IMR-90 (cell line): ENCODE measurements at regions not wholly inside any gene's neighbourhood (a gene's known extent, or its start where the extent isn't known, plus 50 kb on each side); places are given as distances from the start of the nearest gene placed in this dataset.

Experiments
- ATAC-seq: fragments of 200-7000 bp; cut with Tn5 transposase; 2 replicates; pipeline ENCODE4 v1.9.1; 2020; ENCODE audit warnings: low read depth, mild to moderate bottlenecking, moderate library complexity
- BruUV-seq: library from RNA; stranded (reverse); fragments of 400-500 nt; replicated peaks from 2 replicates; lab custom pipeline; 2021; lab: Mats Ljungman, UMichigan
- CTCF ChIA-PET: fragments of 300-600 bp; formaldehyde crosslinking; extraction: SDS; loops from one replicate; lab custom pipeline; 2021; ENCODE audit warnings: antibody characterized with exemption; lab: Yijun Ruan, JAX
- POLR2A ChIA-PET: fragments of 300-600 bp; sonication (Branson Sonifier 250); formaldehyde crosslinking; loops from one replicate; lab custom pipeline; 2022; ENCODE audit warnings: antibody characterized with exemption; ENCODE audit not compliant: unreplicated experiment; lab: Charles Lee
- DNase-seq: peaks from one replicate; pipeline ENCODE4 v3.0.0; 2013
- H2AFZ ChIP-seq: replicated peaks from 2 replicates; pipeline ENCODE3; 2013; ENCODE audit warnings: low read length, mild to moderate bottlenecking; ENCODE audit not compliant: poor library complexity
- H2AK5ac ChIP-seq: 2 replicates; pipeline ENCODE4 v1.6.1; 2013; ENCODE audit warnings: low read depth, low read length, inconsistent platforms
- H2AK9ac ChIP-seq: replicated peaks from 2 replicates; pipeline ENCODE3; 2013; ENCODE audit warnings: mild to moderate bottlenecking, low read depth, low read length, moderate library complexity; ENCODE audit not compliant: poor library complexity
- H2BK120ac ChIP-seq: 2 replicates; pipeline ENCODE4 v1.6.1; 2013; ENCODE audit warnings: low read depth, low read length, inconsistent platforms
- H2BK15ac ChIP-seq: 3 replicates; pipeline ENCODE4 v1.6.1; 2013; ENCODE audit warnings: low read depth, low read length, inconsistent platforms
- H2BK20ac ChIP-seq: 2 replicates; pipeline ENCODE4 v1.6.1; 2013; ENCODE audit warnings: low read depth, mild to moderate bottlenecking, inconsistent platforms, low read length, moderate library complexity
- H2BK5ac ChIP-seq: 2 replicates; pipeline ENCODE4 v1.6.1; 2013; ENCODE audit warnings: mild to moderate bottlenecking, low read depth, low read length, inconsistent platforms; ENCODE audit not compliant: poor library complexity, severe bottlenecking
- H3K14ac ChIP-seq: replicated peaks from 2 replicates; pipeline ENCODE4 v1.6.1; 2013; ENCODE audit warnings: low read depth, low read length, inconsistent platforms
- H3K18ac ChIP-seq: 2 replicates; pipeline ENCODE4 v1.6.1; 2013; ENCODE audit warnings: low read depth, low read length, control low read depth
- H3K23ac ChIP-seq: 2 replicates; pipeline ENCODE4 v1.6.1; 2013; ENCODE audit warnings: low read depth, low read length, inconsistent platforms
- H3K27ac ChIP-seq: 2 replicates; pipeline ENCODE4 v1.5.1; 2013; ENCODE audit warnings: mild to moderate bottlenecking, control low read depth, low read length; ENCODE audit not compliant: insufficient read depth
- H3K27me3 ChIP-seq: 2 replicates; pipeline ENCODE4 v1.6.1; 2013; ENCODE audit warnings: low read length; ENCODE audit not compliant: control insufficient read depth, insufficient read depth
- H3K36me3 ChIP-seq: 2 replicates; pipeline ENCODE4 v1.6.1; 2013; ENCODE audit warnings: low read length, mixed read lengths; ENCODE audit not compliant: control insufficient read depth, insufficient read depth
- H3K4ac ChIP-seq: 2 replicates; pipeline ENCODE4 v1.6.1; 2013; ENCODE audit warnings: low read depth, low read length, inconsistent platforms
- H3K4me1 ChIP-seq: 2 replicates; pipeline ENCODE4 v1.6.1; 2013; ENCODE audit warnings: low read length, mixed read lengths; ENCODE audit not compliant: control insufficient read depth, insufficient read depth
- H3K4me2 ChIP-seq: 2 replicates; pipeline ENCODE4 v1.6.1; 2013; ENCODE audit warnings: low read depth, mild to moderate bottlenecking, control low read depth, low read length, moderate library complexity
- H3K4me3 ChIP-seq: 2 replicates; pipeline ENCODE4 v1.5.1; 2013; ENCODE audit warnings: low read depth, mild to moderate bottlenecking, control low read depth, low read length, moderate library complexity; ENCODE audit not compliant: insufficient read depth
- H3K56ac ChIP-seq: 2 replicates; pipeline ENCODE4 v1.6.1; 2013; ENCODE audit warnings: low read length, inconsistent platforms; ENCODE audit not compliant: insufficient read depth; ENCODE audit errors: extremely low read depth
- H3K79me1 ChIP-seq, 2 experiments: 2 replicates each; pipeline ENCODE4 v1.6.1; 2013; ENCODE audit warnings: low read length in 2 of 2, inconsistent platforms in 1 of 2, low read depth in 1 of 2
- H3K9ac ChIP-seq: 2 replicates; pipeline ENCODE4 v1.6.1; 2013; ENCODE audit warnings: low read depth, low read length, control low read depth
- H3K9me1 ChIP-seq: 2 replicates; pipeline ENCODE4 v1.6.1; 2013; ENCODE audit warnings: low read length, inconsistent platforms; ENCODE audit not compliant: insufficient read depth
- H3K9me3 ChIP-seq: 2 replicates; pipeline ENCODE4 v1.6.1; 2013; ENCODE audit warnings: low read length; ENCODE audit not compliant: control insufficient read depth, insufficient read depth
- H4K20me1 ChIP-seq: 2 replicates; pipeline ENCODE4 v1.6.1; 2013; ENCODE audit warnings: low read length, inconsistent platforms; ENCODE audit not compliant: insufficient read depth
- H4K5ac ChIP-seq: 2 replicates; pipeline ENCODE4 v1.6.1; 2013; ENCODE audit warnings: mild to moderate bottlenecking, low read depth, low read length, control low read depth
- H4K8ac ChIP-seq, 2 experiments: 2 replicates each; pipeline ENCODE4 v1.6.1; 2013; ENCODE audit warnings: low read depth in 2 of 2, low read length in 2 of 2, control low read depth in 1 of 2, inconsistent platforms in 1 of 2
- H4K91ac ChIP-seq: 2 replicates; pipeline ENCODE4 v1.6.1; 2013; ENCODE audit warnings: low read depth, low read length, inconsistent platforms; ENCODE audit not compliant: insufficient read depth
- BHLHE40 ChIP-seq: fragments of 150-350 bp; IDR thresholded peaks from 2 replicates; pipeline ENCODE4 v1.6.1; 2016; ENCODE audit warnings: mild to moderate bottlenecking, low read depth, low read length
- CHD1 ChIP-seq: IDR thresholded peaks from 2 replicates; pipeline ENCODE4 v1.6.1; 2012; ENCODE audit warnings: low read depth, low read length, improper control_type of control experiment
- CTCF ChIP-seq: conservative IDR thresholded peaks from 2 replicates; pipeline ENCODE4 v1.5.1; 2012; ENCODE audit warnings: mild to moderate bottlenecking, low read depth, low read length, improper control_type of control experiment
- ELK1 ChIP-seq: fragments of 150-350 bp; IDR thresholded peaks from 2 replicates; pipeline ENCODE4 v1.6.1; 2016; ENCODE audit warnings: low read depth, mild to moderate bottlenecking, low read length, moderate library complexity, borderline replicate concordance
- FOS ChIP-seq: fragments of 150-350 bp; IDR thresholded peaks from 2 replicates; pipeline ENCODE4 v1.6.1; 2016; ENCODE audit warnings: low read depth, low read length
- MAFK ChIP-seq: IDR thresholded peaks from 2 replicates; pipeline ENCODE4 v1.6.1; 2012; ENCODE audit warnings: low read depth, low read length, improper control_type of control experiment
- MAZ ChIP-seq: IDR thresholded peaks from 2 replicates; pipeline ENCODE4 v1.6.1; 2012; ENCODE audit warnings: low read depth, mild to moderate bottlenecking, low read length, improper control_type of control experiment, moderate library complexity, borderline replicate concordance
- MXI1 ChIP-seq: IDR thresholded peaks from 2 replicates; pipeline ENCODE4 v1.6.1; 2012; ENCODE audit warnings: low read depth, mild to moderate bottlenecking, low read length, moderate library complexity, borderline replicate concordance
- NFE2L2 ChIP-seq: fragments of 150-350 bp; IDR thresholded peaks from 2 replicates; pipeline ENCODE4 v1.6.1; 2016; ENCODE audit warnings: low read depth, mild to moderate bottlenecking, low read length
- RAD21 ChIP-seq: IDR thresholded peaks from 2 replicates; pipeline ENCODE4 v1.6.1; 2012; ENCODE audit warnings: low read length, improper control_type of control experiment
- RCOR1 ChIP-seq: IDR thresholded peaks from 2 replicates; pipeline ENCODE4 v1.6.1; 2012; ENCODE audit warnings: mild to moderate bottlenecking, low read length, improper control_type of control experiment; ENCODE audit not compliant: insufficient replicate concordance
- RFX5 ChIP-seq: IDR thresholded peaks from 2 replicates; pipeline ENCODE4 v1.8.0; 2012; ENCODE audit warnings: low read depth, mild to moderate bottlenecking, low read length, moderate library complexity
- SMC3 ChIP-seq: fragments of 150-350 bp; IDR thresholded peaks from 2 replicates; pipeline ENCODE4 v1.6.1; 2016; ENCODE audit warnings: low read depth, mild to moderate bottlenecking, antibody characterized with exemption, low read length, moderate library complexity
- USF2 ChIP-seq: fragments of 150-350 bp; IDR thresholded peaks from 2 replicates; pipeline ENCODE4 v1.6.1; 2017; ENCODE audit warnings: mild to moderate bottlenecking, antibody characterized with exemption, low read length, low read depth
- WGBS, 2 experiments: methylation state at CpG; one replicate each; pipeline versions ENCODE4 v1.1.5 to v1.1.7; 2013; ENCODE audit warnings: missing lambda C conversion rate in 2 of 2; ENCODE audit not compliant: insufficient read length in 1 of 2; ENCODE audit errors: extremely low coverage in 2 of 2; 5-methylcytosine and 5-hydroxymethylcytosine counted together
- dilution Hi-C: fragments of 300-500 bp; cut with HindIII; formaldehyde crosslinking; loops from one replicate; pipeline ENCODE4 v1.14.3; 2018; ENCODE audit warnings: low sequenced_read_pairs; ENCODE audit not compliant: unreplicated experiment
- in situ Hi-C: fragments of 300-500 bp; cut with MboI; formaldehyde crosslinking; loops from 3 replicates; pipeline ENCODE4 v1.14.3; 2019; ENCODE audit warnings: low sequenced_read_pairs, inconsistent platforms, mixed read lengths
- intact Hi-C: fragments of 100-400 bp; cut with micrococcal nuclease; formaldehyde crosslinking; loops from 2 replicates; pipeline ENCODE4 v1.10.0; 2022

GRCh38 chr11:37957717-37958116, 1359.7 kb upstream of the RAG2 start:
- H3K23ac ChIP-seq = no peak overlapping the region
- no peak overlapping the region for H2AFZ ChIP-seq
- intact Hi-C loops = no loop called here
- 0 out of 2 replicates have a peak, but pooled peaks cover 2% of the 10 kb centered on the region for H3K9me3 ChIP-seq
- in situ Hi-C loops = no loop called here
- no peak overlapping the region for H3K27ac ChIP-seq
- no CpG with 5 or more reads among the region's 1 CpG for WGBS, 2 experiments
- no peaks in the 10 kb centered on the region for H3K79me1 ChIP-seq
- H2AK9ac ChIP-seq = no peak overlapping the region
- ChIA-PET POLR2A (no interaction called here), CTCF (no interaction called here)
- TF ChIP-seq RCOR1 (no peak), NFE2L2 (no peak), RFX5 (no peak), RAD21 (no peak), USF2 (no peak), MAFK (no peak), MAZ (no peak), MXI1 (no peak), FOS (no peak), BHLHE40 (no peak), CTCF (no peak), CHD1 (no peak), SMC3 (no peak), ELK1 (no peak)
- H3K4me1 ChIP-seq = no peaks in the 10 kb centered on the region
- no peak overlapping the region for H3K9ac ChIP-seq
- no peak overlapping the region for H3K56ac ChIP-seq
- dilution Hi-C loops = no loop called here
- no peaks in the 10 kb centered on the region for H4K20me1 ChIP-seq
- no peaks in the 10 kb centered on the region for H3K9me1 ChIP-seq
- ATAC-seq (no peak), DNase-seq (no peak)
- no peak overlapping the region for H2BK5ac ChIP-seq
- H4K91ac ChIP-seq = no peak overlapping the region
- H4K5ac ChIP-seq = no peak overlapping the region
- H3K4ac ChIP-seq = no peak overlapping the region
- no TSS peak for BruUV-seq
- no peak overlapping the region for H2AK5ac ChIP-seq
- H4K8ac ChIP-seq = no peak overlapping the region
- no peak overlapping the region for H3K18ac ChIP-seq
- no peaks in the 10 kb centered on the region for H3K27me3 ChIP-seq
- H3K36me3 ChIP-seq = no peaks in the 10 kb centered on the region
- H3K4me3 ChIP-seq = no peak overlapping the region
- no peak overlapping the region for H3K4me2 ChIP-seq
- no peak overlapping the region for H2BK15ac ChIP-seq
- H2BK20ac ChIP-seq = no peak overlapping the region
- H3K14ac ChIP-seq = no peak overlapping the region
- no peak overlapping the region for H2BK120ac ChIP-seq
